Stomach (tissue), 8 donors: ENCODE measurements at regions not wholly inside any gene's neighbourhood (a gene's known extent, or its start where the extent isn't known, plus 50 kb on each side); places are given as distances from the start of the nearest gene placed in this dataset.

Source experiments
- DNase-seq, 2 donors: peaks; one replicate each; pipeline versions ENCODE4 v3.0.0 to v3.0.0-alpha.2; 2013 to 2019
- H3K27ac ChIP-seq, 5 donors: fragments of 200-600 bp in 4 of 5; sonication (generic) in 4 of 5; one replicate each; pipeline ENCODE4 v1.5.1; 2013 to 2019; ENCODE audit warnings: mild to moderate bottlenecking in 1 of 5, moderate library complexity in 1 of 5
- H3K27me3 ChIP-seq, 3 donors: fragments of 200-600 bp; sonication (generic); one replicate each; pipeline ENCODE4 v1.5.1; 2017 to 2019; ENCODE audit warnings: mixed run types in 1 of 3
- H3K36me3 ChIP-seq, 4 donors: fragments of 200-600 bp; sonication (generic); 1 replicate in 3 of 4; 2 replicates in 1 of 4; pipeline ENCODE4 v1.5.1; 2016 to 2019
- H3K4me1 ChIP-seq, 4 donors: fragments of 200-600 bp; sonication (generic); one replicate each; pipeline ENCODE4 v1.5.1; 2016 to 2019
- H3K4me3 ChIP-seq, 4 donors: fragments of 200-600 bp; sonication (generic) in 3 of 4; one replicate each; pipeline ENCODE4 v1.5.1; 2016 to 2019; ENCODE audit warnings: mild to moderate bottlenecking in 1 of 4
- H3K9me3 ChIP-seq, 4 donors: fragments of 200-600 bp; sonication (generic); one replicate each; pipeline ENCODE4 v1.5.1; 2016 to 2019
- EP300 ChIP-seq: sonication (generic); formaldehyde crosslinking; IDR thresholded peaks from one replicate; pipeline ENCODE4 v1.6.1; 2017; ENCODE audit warnings: antibody characterized with exemption
- POLR2A ChIP-seq, 4 donors: fragments of 450-650 bp; IDR thresholded peaks; one replicate each; pipeline ENCODE4 v1.6.1; 2016; ENCODE audit warnings: antibody characterized with exemption in 4 of 4, control low read depth in 2 of 4, mild to moderate bottlenecking in 1 of 4, moderate library complexity in 1 of 4
- POLR2AphosphoS5 ChIP-seq, 3 donors: sonication (generic); formaldehyde crosslinking; IDR thresholded peaks; one replicate each; pipeline ENCODE4 v1.6.1; 2016; ENCODE audit warnings: antibody characterized with exemption in 3 of 3
- WGBS, 5 donors: extraction: QIAGEN DNeasy Blood & Tissue Kit in 3 of 5; methylation state at CpG; one replicate each; pipeline versions ENCODE4 v1.1.5 to v1.1.7; 2013 to 2018; 5-methylcytosine and 5-hydroxymethylcytosine counted together
- intact Hi-C: fragments of 100-400 bp; cut with DNase I; formaldehyde crosslinking; loops from one replicate; pipeline ENCODE4 v1.15.1; 2023; ENCODE audit warnings: low total_unique reads
- TF ChIP-seq, protein P1 (sequence below), 7 experiments: fragments of 450-650 bp in 4 of 7; fragments of 200-600 bp in 3 of 7; sonication (generic) in 3 of 7; IDR thresholded peaks; one replicate each; pipeline ENCODE4 v1.5.1; 2016 to 2019; ENCODE audit warnings: antibody characterized with exemption in 7 of 7, control low read depth in 2 of 7, mild to moderate bottlenecking in 1 of 7
- donor health status: healthy with polysubstance abuse.
- donor health status: Bipolar disorder and iron deficiency.
- donor health status: healthy.

DNA sequence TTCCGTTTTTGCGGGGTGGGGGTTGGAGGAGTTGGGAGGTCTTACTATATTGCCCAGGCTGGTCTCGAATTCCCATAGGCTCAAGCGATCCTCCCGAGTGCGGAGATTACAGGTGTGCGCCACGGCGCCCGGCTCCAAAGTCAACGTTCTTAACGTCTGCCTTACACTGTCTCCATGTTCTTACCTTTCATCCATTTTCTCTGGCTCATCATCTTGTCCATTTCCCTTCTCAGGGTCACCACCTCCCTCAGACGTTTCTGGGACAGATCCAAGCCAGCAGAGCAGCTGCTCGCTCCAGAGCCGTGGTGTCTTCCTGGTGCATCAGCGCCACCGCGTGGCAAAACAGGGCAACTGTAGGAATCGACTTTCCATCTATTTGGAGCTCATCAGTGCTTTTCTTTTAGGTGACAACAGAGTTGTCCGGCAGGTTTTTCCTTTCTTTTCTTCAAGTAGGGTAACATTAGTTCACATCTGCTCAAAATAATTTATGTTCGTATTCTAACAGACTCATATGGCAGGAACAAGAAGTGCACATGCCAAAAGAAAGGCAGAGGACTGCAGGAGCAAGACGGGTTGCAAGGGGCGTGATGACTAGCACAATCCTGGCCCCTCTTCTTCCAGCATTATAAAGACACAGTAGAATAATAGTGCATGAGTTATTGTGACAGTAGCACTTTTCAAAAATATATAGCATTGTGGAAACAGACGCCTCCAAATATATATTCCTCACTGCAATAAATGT is 103.1 kb upstream of the ABCC4 start:
- H3K27me3 ChIP-seq: peaks cover 0 to 15% (median 0%) of the 10 kb centered on the region in 3 donors
- 11 to 12% (median 11%) methylated on average over 24 of the region's 24 CpGs for WGBS, 5 donors
- intact Hi-C loops: no loop called here
- H3K9me3 ChIP-seq: no peaks in the 10 kb centered on the region
- no peak overlapping the region for H3K27ac ChIP-seq
- peak; percentile 84 to 94 for DNase-seq
- peaks cover 0 to 13% (median 9%) of the 10 kb centered on the region in 4 donors for H3K4me1 ChIP-seq
- TF ChIP-seq POLR2A (IDR thresholded peaks at IDR 0.05) (no peak), EP300 (no peak), POLR2AphosphoS5 (IDR thresholded peaks at IDR 0.05) (no peak)
- TF ChIP-seq, protein P1, sequence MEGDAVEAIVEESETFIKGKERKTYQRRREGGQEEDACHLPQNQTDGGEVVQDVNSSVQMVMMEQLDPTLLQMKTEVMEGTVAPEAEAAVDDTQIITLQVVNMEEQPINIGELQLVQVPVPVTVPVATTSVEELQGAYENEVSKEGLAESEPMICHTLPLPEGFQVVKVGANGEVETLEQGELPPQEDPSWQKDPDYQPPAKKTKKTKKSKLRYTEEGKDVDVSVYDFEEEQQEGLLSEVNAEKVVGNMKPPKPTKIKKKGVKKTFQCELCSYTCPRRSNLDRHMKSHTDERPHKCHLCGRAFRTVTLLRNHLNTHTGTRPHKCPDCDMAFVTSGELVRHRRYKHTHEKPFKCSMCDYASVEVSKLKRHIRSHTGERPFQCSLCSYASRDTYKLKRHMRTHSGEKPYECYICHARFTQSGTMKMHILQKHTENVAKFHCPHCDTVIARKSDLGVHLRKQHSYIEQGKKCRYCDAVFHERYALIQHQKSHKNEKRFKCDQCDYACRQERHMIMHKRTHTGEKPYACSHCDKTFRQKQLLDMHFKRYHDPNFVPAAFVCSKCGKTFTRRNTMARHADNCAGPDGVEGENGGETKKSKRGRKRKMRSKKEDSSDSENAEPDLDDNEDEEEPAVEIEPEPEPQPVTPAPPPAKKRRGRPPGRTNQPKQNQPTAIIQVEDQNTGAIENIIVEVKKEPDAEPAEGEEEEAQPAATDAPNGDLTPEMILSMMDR (IDR thresholded peaks at IDR 0.05): peak in 5 of 7 experiments; percentile 85 to 94 (median 91)
- no peaks in the 10 kb centered on the region for H3K36me3 ChIP-seq
- H3K4me3 ChIP-seq: peak overlapping the region; percentile 27 to 43 (median 33)

DNA sequence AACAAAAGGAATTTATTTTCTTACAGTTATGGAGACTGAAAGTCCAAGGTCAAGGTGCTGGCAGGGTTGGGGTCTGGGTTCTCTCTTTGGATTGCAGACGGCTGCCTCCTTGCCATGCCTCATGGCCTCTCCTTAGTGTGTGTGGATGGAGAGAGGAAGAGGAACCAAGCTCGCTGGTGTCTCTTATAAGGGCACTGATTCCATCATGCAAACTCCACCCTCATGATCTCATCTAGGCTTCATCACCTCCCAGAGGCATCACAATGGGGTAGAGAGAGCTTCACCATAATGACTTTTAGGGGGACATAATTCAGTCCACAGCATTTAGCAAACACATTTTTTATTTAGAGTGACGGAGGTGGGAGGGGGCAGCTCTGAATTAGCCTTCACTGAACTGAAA is 104.9 kb upstream of the ABCC4 start:
- intact Hi-C loops: loop anchor here (5.0 kb wide), 1 partner anchor 219 kb away; no protein-coding TSS in a partner anchor
- TF ChIP-seq EP300 (no peak), POLR2AphosphoS5 (IDR thresholded peaks at IDR 0.05) (no peak)
- H3K4me3 ChIP-seq: no peak overlapping the region
- H3K9me3 ChIP-seq: no peaks in the 10 kb centered on the region
- H3K27ac ChIP-seq: no peak overlapping the region
- no peaks in the 10 kb centered on the region for H3K36me3 ChIP-seq
- no peak for DNase-seq
- 50 to 77% (median 67%) methylated on average over 3 of the region's 3 CpGs for WGBS, 5 donors
- peaks cover 0 to 15% (median 0%) of the 10 kb centered on the region in 3 donors for H3K27me3 ChIP-seq
- peaks cover 0 to 13% (median 9%) of the 10 kb centered on the region in 4 donors for H3K4me1 ChIP-seq

DNA sequence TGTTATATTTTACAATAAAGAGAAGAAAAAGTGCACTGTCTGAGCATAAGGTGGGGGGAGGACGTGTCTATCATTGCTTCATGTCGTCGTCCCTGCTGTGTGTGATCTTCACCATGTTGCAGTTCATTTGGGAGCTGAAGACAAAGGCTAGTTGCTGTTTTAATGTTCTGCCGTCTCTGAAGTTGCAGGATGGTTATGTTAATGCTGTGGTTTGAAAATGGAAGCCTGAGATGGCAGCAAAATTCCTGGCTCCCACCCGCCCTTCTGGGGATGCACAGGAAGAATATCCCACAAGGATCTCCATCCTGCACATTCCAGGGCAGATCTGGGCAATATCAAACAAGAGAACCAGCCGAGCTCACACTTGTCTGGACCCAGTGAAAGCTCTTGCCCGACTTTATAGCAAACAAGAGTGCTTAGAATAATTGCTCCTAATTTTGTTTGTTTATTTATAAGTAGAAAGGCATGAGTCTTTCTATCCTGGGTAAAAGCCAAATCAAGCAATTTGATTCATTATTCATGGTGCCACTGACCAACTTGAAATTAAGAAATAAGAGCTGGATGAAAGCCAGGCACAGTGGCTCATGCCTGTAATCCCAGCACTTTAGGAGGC is 110.3 kb upstream of the ABCC4 start:
- DNase-seq: peak in 1 of 2 donors; percentile 16
- Histone ChIP-seq H3K27ac (no peak overlapping the region), H3K27me3 (no peaks in the 10 kb centered on the region), H3K4me3 (no peak overlapping the region), H3K9me3 (no peaks in the 10 kb centered on the region), H3K36me3 (no peaks in the 10 kb centered on the region), H3K4me1 (no peaks in the 10 kb centered on the region)
- WGBS, 5 donors: 43 to 57% (median 50%) methylated on average over 7 of the region's 7 CpGs
- intact Hi-C loops: no loop called here
- TF ChIP-seq POLR2A (IDR thresholded peaks at IDR 0.05) (no peak), EP300 (no peak)
- TF ChIP-seq, protein P1 (IDR thresholded peaks at IDR 0.05): no peak

DNA sequence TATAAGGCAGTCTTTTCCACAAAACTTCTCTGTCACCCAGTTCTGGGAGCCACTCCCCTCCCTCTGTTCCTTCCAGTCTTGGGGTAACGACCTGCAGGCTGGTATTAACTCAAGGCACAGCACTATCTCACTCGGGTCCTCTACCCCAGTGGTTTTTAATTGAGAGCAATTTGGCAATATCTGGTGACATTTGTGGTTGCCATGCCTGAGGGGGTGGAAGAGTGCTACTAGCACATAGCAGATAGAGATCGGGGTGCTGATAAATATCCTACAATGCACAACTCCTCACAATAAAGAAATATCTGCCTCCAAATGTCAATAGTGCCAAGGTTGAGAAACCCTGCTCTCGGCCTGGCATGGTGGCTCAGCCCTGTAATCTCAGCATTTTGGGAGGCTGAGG is 117.7 kb upstream of the ABCC4 start:
- intact Hi-C loops: no loop called here
- Histone ChIP-seq H3K4me1 (no peaks in the 10 kb centered on the region), H3K4me3 (no peak overlapping the region), H3K27ac (no peak overlapping the region), H3K36me3 (no peaks in the 10 kb centered on the region), H3K9me3 (no peaks in the 10 kb centered on the region), H3K27me3 (peaks cover 0 to 7% (median 0%) of the 10 kb centered on the region in 3 donors)
- TF ChIP-seq EP300 (no peak), POLR2A (IDR thresholded peaks at IDR 0.05) (no peak), POLR2AphosphoS5 (IDR thresholded peaks at IDR 0.05) (no peak)
- TF ChIP-seq, protein P1 (IDR thresholded peaks at IDR 0.05): no peak
- WGBS, 5 donors: 40 to 73% (median 55%) methylated on average over 4 of the region's 4 CpGs
- no peak for DNase-seq
